Activated effector memory CD4-positive, alpha-beta T cell treated with anti-CD3 and anti-CD28 coated beads, Interleukin-2, amount 50 U/mL, for 16 hours (primary cell): ENCODE measurements at regions not wholly inside any gene's neighbourhood (a gene's known extent, or its start where the extent isn't known, plus 50 kb on each side); places are given as distances from the start of the nearest gene placed in this dataset.

ENCODE experiments used
- DNase-seq: peaks from one replicate; pipeline ENCODE4 v3.0.0-alpha.2; 2020

- DNase-seq: no peak
Measured at GRCh38 chr13:106118050-106118449, 417.4 kb downstream of the EFNB2 start.

GRCh38 chr13:106117640-106118039, 417.8 kb downstream of the EFNB2 start:
- no peak for DNase-seq

- DNase-seq: no peak
Measured at GRCh38 chr13:106117035-106117434, 418.4 kb downstream of the EFNB2 start.

- no peak for DNase-seq
Measured at GRCh38 chr13:106115081-106115480, 420.4 kb downstream of the EFNB2 start.

DNA sequence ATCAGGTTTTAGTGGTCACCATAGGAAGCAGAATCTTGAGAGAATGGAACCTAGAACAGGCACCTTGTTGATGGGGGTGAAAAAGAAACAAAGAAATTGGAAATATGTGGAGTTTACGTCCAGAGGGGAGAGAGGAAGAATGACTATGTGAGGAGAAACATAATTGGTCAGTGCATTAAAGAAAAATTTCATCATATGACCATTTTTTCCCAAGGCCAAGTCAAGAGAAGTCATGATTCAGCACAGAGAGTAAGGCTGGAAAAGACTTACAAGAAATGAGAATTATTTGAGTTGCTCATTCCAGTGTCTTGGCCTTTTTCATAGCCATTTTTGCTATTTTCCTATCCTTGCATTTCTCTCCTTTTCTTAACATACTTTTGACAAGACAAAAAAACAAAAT, 421.7 kb downstream of the EFNB2 start:
- DNase-seq: no peak

- no peak for DNase-seq
Measured at GRCh38 chr13:106112191-106112590, 423.3 kb downstream of the EFNB2 start.

- no peak for DNase-seq
Measured at GRCh38 chr13:106110241-106110855, 425.1 kb downstream of the EFNB2 start.

DNA sequence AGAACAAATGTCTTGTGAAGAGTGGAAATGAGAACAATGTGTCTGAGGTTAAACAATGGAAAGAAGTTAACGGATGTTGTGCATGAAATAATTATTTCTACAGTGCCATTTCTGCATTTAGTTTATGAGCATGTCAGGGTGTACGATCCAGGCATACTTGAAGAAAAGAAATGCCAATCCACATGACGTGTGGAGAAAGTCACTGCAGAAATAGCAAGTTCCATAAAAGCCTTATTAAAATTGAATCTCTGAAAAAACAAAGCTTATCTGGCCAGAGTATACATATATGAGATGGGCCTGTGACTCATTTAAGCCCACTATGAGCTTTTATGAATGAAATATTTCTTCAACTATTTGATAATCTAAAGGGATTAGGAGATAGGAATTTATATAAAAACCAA, 426.1 kb downstream of the EFNB2 start:
- no peak for DNase-seq

DNA sequence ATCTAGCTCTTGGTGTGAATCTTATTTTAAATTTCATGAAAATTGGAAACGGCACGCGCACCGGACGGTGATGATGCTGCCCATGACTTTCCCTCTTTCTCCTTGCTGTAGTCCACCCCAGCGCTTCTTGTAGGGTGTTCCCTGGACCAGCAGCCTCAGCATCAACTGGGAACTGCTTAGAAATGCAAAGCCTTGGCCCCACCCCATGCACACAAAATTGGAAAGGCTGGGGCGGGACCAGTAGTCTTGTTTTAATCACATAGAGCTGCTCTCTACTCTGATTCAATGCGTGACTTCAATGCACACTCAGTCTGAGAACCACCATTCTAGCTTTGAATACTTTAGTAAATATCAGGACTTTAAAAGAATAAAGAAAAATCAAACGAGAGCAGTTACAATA, 427.1 kb downstream of the EFNB2 start:
- DNase-seq: no peak

GRCh38 chr13:106107061-106107460, 428.4 kb downstream of the EFNB2 start:
- DNase-seq: no peak

- DNase-seq: no peak
Measured at GRCh38 chr13:106105153-106105552, 430.3 kb downstream of the EFNB2 start.

- no peak for DNase-seq
Measured at GRCh38 chr13:106104281-106104901, 431.1 kb downstream of the EFNB2 start.

GRCh38 chr13:106103779-106104178, 431.7 kb downstream of the EFNB2 start:
- no peak for DNase-seq

DNA sequence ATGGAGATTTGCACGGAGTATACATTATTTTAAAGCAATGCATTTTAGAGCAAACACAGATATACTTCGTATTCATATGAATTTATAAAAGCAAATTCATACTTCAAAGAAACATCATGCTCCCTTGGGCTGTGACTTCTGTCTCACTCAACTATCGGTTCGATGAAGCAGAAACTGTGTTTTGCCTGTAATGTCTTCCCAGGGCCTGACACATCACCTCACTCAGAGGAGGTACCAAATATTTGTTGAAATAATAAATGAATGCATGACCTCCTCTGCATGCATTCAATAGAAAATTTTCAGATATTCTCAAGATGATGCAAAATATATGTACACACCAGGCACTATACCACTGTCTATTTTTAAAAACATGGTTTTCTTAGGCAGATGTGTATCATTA, 432.7 kb downstream of the EFNB2 start:
- no peak for DNase-seq

- DNase-seq: no peak
Measured at GRCh38 chr13:106101201-106101600, 434.3 kb downstream of the EFNB2 start.

DNA sequence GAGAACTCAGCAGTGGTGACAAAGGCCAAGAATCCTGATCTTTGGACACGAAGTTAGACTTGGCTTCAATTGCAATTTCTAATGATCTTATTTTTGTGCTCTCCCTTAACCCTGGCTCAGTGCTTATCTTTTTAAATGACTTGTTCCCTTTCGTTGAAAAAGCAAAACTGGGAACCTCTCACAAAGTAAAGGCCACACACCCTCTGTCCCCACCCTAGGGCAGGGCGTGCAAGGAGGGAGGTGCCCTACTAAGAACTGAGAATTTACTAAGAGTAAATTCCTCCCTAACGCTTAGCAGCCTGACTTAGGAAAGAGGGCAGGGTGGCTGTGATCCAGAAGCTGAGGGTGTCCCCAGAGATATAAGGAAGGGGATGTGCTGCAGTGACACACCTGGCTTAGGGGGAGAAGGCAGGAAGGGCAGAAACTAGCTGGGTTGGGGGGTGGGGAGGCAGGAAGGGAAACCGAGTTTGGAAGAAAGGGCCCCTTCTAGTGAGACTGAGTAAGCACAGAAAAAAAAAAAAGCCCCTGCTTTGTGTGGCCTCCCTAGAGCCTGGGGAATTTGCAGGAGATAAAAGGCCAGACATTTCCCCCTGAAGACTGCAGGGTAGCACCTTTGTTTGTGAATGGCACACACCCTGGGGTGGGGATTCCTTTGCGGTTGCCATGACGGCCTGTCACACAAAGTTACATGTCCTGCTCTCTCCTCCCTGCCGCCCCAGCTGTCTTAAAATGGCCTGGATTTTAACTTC, 435.1 kb downstream of the EFNB2 start:
- no peak for DNase-seq

GRCh38 chr13:106099765-106100164, 435.7 kb downstream of the EFNB2 start:
- DNase-seq: no peak

DNA sequence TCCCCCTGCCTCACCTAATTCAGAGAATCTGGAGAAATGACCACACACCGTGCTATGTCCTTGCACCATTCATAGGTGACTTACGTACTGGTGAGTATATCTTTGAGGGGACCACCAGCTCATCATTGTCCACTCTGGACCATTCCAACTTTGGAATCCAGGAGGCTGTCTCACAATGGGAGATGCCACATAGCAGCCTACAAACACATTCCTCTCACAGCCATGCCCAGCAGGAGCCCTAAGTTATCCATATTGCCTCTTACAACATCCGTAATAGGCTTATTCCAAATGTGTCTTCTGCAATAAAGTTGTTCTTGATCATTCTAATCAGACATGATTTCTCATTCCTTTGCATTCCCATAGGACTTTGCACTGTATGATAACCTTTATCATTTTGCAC, 436.7 kb downstream of the EFNB2 start:
- no peak for DNase-seq

DNA sequence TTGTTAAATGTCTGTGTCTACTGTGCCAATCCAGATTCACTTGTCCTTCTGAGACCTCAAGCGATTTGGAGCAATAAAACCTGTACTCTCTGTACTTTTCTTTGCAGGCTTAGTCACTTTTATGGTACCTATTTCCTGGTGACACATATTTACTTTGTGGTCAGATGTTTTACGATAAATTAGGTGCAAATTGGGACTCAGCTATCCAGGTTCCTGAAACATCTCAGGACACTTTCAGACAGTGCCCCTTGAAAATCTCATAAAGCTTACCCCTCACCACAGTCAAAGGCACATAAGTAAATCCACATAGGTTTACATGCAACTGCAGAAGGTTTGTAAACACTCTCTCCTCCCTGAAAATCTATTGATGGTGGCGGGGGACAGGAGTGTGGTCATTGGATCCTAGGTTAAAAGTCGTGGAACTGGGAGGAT, 438.8 kb downstream of the EFNB2 start:
- DNase-seq: no peak

- DNase-seq: no peak
Measured at GRCh38 chr13:106095919-106096318, 439.5 kb downstream of the EFNB2 start.

GRCh38 chr13:106095406-106095805, 440.1 kb downstream of the EFNB2 start:
- DNase-seq: no peak

DNA sequence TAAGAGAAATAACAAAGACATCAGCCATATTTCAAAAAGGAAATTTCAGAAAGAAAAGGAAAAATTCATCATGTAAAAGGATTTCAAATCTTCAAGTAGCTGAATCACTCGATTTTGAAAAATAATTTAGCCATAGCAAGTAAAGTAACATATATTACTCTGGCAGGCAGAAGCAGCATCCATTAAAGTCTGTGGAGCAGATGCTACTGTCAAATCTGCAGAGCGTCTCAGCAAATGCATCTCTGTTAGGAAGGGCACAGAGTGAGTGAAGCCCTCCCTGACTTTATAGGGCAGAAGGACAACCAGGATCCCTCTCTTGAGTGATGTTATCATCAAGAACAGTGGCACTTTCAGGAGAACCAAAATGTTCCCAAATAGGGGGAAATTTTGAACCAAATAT, 445.5 kb downstream of the EFNB2 start:
- no peak for DNase-seq

- DNase-seq: no peak
Measured at GRCh38 chr13:106089261-106089980, 446.0 kb downstream of the EFNB2 start.

- DNase-seq: no peak
Measured at GRCh38 chr13:106088085-106088484, 447.4 kb downstream of the EFNB2 start.
